ENCODE measurements at regions not wholly inside any gene's neighbourhood (a gene's known extent, or its start where the extent isn't known, plus 50 kb on each side); places are given as distances from the start of the nearest gene placed in this dataset.
"Not testable (repeated sequence)": the region's sequence is repeated elsewhere in the genome, so short reads cannot be mapped to it uniquely, and the experiment has no call there.

DNA sequence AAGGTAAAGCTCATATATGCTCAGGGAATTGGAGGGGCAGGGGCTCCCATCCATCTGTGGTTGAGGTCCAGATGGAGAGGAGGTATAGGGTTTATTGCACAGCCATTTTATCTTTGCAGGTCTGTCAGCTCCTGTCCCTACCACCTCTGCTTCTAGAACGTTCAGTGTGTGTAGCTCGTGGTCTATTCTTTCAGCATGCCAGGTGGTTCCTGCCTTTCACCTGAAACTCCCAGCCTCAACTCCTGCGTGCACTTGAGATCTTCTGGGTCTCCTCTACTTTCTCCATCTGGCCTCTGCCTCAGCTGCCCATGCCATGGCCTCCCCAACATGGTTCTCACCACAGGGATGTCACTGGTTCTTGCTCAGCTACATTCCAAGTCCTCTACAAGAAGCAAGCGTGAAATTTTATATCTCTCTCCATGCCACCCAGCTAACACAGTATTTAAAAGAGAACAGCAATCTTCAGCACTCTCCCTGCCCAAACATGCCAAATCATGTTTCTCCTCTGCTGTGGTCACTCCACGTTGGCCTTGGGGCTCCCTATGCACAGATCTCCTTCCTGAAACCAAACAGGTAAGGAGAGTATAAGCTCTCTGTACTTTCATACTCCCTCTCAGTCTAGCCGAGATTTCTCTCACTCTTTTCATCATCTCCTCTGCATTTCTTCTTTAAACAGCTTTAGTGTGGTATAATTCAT, 157.8 kb upstream of the TRPC6 start:
- no peak for ATAC-seq

DNA sequence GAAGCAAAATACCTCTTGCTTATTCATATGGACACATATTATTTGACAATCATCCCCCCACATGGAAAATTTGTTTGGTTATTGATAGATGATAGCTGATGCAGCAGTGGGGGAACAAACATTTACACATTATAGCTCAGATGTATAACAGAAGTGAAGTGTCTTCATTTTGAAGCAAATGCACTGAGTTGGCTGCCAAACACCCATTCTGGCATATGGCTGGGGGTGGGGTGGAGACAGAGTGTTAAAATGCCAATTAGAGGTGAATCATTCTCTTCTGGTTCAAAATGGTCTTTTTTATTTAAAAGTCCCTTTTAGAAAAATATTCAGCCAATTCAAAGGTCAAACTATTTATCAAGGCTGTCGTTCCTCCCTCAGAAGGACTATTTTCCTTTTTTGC, 157.3 kb upstream of the TRPC6 start:
- no peak for ATAC-seq

DNA sequence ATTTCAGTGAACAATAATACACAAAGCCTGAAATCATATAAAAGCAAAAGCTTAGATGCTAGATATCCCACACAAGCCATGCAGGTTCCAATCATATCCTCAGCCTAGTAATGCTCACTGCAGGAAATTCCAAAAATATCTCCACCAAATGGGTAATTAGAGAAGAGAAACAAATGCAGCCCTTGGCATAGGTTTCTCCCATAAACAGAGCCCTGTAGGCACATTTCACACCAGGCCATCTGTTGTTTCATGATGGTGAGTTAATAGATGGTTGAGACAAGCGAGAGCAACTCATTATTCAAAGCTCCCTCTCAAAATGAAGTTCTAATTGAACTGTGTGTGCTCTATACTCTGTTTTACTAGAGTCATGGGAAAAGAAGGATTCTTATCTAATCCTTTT, 154.6 kb upstream of the TRPC6 start:
- ATAC-seq, result no peak

DNA sequence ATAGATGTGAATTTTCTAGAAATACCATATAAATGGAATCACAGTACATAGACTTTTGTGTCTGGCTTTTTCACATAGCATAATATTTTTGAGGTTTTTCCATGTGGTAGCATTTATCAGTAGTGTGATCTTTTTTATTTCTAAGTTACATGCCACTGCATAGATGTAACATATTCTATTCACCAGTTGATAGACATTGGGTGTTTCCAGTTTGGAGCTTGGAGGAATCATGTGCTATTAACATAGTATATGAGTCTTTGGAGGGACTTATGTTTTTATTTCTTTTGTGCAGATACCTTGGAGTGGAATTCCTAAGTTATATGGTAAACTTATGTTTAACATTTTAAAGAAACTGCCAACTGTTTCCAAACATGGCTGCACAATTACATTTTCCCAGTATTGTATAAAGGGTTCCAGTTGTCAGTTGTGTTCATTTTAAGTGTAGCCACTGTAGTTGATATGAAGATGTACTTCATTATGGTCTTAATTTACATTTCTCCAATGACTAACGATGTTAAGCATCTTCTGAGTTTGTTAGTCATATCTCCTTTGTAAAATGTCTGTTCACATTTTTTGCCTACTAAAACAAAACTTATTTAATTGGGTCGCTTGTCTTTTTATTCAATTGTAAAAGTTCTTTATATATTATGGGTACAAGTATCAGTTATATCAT, 145.7 kb upstream of the TRPC6 start:
- no peak for ATAC-seq

DNA sequence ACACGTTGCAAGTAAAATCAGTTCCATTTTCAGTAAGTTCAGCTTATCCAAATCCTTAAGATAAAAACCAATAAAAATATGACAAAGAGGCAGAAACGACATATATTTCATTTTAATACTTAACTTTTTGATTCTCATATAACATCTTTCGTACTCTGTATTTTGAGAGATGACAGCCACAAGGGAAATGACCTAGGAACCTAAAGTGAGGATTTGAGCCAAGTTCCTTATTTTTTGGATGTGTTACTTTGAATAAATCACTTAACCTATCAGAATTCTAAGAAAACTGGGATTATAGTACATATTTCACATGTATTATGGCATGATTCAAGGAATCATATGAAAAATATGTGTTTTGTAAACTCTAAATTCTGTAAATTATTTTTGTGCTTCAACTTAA, 143.6 kb upstream of the TRPC6 start:
- no peak for ATAC-seq

DNA sequence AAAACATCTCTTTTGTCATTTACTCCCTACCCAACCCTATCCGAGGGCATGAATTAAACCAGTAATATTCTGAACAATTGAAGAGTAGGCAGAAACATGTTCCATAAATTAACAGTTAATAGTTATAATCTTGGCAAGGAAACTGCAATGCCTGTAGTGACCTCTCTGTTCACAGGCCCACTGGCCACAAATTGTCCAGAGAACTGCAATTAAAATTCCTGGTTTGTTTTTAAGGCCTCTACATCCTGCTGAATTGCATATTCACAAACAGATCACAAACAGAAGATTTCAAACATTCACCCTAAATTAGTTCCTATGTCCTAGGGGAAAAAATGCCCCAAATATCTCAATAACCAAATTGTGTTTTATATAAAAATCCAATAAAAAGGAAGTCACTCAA, 143.2 kb upstream of the TRPC6 start:
- ATAC-seq, result no peak

DNA sequence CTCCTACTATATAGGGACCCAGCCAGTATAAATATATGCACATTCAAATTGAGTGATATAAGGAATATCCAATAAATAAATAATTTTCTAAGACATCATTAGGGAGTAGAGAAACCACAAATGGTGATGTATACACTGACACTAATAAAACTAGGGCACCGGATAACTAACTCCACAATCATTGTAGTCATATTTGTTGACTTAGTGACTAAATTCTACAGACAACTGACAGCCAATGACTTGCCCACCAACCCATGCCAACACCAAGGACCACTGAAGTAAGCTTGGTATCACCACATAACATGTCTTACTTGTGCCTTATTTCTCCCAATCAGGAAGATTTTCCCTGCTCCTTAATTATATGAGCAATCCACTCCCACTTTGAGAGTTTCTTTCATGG, 139.6 kb upstream of the TRPC6 start:
- ATAC-seq, result no peak

DNA sequence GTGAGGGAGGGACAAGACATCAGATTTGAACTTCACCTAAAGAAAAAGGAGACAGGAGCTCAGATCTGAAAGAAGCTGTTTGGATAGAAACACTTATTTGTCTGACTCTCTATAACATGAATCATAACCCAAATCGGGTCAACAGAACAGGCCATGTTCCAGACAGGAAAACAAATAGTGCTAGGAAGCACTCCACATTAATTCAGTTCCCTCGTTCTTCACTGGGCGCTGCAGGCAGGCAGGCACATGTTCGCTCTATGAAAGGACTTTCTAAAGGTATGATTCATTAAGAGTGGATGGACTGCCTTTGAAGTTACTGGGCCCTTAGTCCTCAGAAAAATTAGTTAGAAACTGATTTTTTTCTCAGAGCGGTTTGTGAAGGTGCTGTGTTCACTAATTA, 137.5 kb upstream of the TRPC6 start:
- peak; percentile 97 for ATAC-seq

DNA sequence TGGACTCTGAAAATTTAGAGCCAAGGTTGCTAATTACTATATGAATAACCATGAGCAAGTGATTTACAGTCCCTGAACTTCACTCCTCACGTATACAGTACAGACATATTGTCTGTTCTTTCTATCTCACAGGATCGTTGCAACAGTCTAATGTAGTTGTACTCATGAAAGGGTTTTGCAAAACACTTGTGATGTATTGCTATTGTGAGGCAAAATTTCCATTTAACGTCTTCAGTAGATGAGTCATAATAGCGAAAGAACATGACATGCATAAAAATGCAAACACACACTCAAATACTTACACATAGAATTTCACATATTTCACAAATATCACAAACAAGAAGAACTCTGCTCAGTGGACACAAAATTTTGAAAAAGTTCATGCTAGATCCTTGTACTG, 134.6 kb upstream of the TRPC6 start:
- peak; percentile 66 for ATAC-seq

DNA sequence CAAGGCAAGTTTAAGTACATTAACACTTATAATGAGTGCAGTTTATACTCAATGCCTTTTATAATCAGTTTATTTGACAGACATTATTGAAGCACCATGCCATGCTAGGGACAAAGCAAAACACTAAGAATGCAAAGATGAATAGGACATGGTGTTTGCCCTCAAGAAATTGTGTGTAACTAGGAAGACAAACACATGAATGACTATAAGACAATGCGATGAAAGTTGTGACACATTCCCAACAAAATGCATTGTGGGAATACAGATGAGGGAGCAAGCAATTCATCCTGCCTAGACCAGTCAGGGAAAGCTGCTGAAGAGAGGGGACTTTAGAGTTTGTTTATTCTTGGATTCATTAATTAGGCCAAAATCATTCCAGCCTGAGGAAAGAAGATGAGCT, 133.8 kb upstream of the TRPC6 start:
- ATAC-seq, result peak; percentile 24

DNA sequence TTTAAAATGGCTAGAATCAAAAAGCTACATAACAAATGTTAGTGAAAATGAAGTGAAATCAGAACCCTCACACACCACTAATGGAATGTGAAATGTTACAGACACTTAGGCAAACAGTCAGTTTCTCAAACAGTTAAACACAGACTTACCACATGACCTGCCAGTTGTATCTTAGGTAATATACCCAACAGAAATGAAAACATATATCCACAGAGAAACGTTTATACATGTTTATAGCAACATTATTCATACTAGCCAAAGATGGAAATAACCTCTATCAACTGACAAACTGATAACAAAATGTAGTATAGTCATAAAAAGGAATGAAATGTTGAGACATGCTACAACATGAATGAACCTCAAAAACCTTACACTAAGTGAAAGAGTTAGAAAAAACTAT, 131.5 kb upstream of the TRPC6 start:
- ATAC-seq, result no peak

DNA sequence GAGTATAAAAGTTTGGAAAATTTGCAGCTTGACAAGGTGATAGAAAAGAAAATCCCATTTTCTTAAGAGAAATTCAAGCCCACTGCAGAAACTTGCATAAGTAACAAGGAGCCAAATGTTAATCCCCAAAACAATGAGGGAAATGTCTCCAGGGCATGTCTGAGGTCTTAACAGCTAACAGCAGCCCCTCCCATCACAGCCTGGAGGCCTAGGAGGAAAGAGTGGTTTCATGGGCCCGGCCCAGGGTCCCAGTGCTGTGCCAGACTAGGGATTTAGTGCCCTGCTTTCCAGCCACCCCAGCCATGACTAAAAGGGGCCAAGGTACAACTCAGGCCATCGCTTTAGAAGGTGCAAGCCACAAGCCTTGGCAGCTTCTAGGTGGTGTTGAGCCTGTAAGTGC, 123.7 kb upstream of the TRPC6 start:
- ATAC-seq, result no peak

DNA sequence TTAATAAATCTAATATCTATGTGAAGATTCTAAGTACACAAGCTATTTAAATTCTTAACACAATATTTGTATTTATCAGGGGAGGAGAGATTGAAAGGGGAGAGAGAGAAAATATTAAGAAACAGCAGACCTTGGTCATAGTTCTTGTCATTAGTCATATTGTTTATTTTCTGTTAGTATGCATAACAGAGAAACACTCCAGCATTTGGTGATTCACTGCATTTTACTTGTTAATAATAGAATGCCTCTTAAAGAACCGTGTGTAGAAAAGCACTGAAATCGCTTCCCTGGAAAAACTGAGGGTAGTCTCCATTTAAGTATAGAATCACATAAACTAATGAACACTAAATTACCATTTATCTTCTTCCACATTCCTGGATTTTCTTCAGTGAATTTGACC, 122.7 kb upstream of the TRPC6 start:
- ATAC-seq, result no peak

DNA sequence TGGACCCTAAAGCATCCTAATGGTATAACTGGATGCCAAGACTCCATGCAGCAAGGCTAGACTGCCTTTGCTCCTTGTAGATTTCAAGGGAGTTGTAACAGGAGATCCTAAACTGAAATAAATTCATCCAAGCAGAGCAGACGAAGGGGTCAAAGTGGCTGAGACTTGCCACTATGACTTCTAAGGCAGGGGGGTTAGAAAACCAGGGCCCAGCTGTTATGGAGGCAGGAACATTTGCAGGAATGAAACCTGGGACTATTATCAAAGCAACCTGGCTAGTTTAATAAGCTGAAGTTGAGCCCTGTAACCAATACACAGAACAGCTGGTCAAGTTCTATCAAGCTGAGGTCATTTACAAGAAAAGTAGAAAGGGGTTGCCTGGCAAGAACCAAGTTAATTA, 122.2 kb upstream of the TRPC6 start:
- ATAC-seq, result no peak

DNA sequence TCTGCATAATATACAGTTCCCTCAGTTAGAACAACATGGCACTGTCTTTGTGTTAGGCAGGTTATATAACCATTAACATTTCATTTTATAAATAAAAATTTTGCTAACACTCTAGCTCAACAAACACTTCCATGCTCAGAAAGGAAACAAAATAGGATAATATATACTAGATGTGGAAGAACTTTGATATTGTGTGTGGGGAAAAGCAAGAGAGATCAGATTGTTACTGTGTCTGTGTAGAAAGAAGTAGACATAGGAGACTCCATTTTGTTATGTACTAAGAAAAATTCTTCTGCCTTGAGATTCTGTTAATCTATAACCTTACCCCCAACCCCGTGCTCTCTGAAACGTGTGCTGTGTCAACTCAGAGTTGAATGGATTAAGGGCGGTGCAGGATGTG, 111.1 kb upstream of the TRPC6 start:
- not testable (repeated sequence) for ATAC-seq

DNA sequence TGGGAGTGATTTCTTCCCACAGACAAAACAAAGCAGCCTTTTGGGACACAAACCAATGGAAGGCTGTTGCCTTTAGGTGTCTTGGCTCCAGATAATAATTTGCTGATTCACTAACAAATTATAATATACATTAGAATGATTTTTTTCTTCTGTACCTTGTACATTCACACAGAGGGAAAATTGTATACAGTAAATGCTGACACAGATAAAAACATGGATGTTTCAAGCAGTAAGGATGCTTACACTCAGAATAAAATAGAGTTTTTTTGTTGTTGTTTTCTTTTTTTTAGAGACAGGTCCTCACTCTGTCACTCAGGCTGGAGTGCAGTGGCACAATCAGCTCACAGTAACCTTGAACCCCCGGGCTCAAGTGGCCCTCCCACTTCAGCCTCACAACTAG, 109.2 kb upstream of the TRPC6 start:
- ATAC-seq, result no peak

DNA sequence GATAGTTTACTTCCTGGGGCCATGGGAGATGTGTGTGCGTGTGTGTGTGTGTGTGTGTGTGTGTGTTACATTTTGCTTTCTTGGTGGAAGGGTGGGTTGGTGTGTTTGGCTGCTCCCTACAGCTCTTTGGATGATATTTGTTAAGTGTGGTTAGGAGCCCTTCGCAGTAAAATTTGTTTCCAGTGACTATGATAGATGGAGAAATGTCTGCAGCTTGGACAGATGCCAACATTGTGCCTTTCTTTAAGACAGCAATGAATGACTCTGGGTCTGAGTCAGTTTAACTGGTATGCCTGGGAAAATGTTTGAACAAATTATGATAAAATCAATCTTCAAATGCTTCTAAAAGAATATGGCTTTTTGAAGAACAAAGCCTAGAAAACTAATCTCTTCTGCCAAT, 102.7 kb upstream of the TRPC6 start:
- ATAC-seq, result peak; percentile 79

DNA sequence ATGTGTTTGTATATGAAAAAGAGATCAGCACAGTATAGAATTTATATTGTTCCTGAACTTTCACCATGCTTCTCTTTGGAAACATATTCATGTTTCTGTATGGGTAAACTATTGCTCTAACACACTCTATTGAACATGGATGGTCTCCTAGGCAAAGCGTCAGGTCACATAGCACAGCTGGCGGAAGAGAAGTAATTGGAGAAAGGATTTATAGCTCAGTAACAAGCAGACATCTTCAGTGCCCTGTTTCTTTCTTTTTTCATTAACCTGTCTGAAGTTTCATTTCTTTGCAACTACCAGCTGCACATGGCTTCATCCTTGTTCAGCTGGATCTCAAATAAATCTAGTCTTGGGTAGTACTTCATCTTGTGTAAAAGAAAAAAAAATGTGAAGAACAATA, 84.4 kb upstream of the TRPC6 start:
- ATAC-seq, result no peak

DNA sequence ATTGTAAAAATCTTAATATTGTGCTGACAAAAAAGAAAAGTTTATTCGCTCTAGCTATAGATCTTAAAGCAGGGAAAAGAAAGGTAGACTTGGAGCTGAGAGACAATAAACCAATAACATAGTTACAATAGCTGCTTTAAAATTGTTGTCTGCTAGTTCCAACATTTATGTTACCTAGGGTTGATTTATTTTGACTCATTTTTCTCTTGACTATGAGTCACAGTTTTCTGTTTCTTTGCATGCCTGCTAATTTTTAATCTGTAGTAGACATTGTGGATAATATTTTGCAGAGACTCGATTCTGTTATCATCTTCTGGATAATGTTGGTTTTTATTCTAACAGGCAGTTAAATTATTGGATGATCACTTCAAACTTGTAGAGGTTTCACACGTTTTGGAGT, 83.1 kb upstream of the TRPC6 start:
- ATAC-seq, result no peak

DNA sequence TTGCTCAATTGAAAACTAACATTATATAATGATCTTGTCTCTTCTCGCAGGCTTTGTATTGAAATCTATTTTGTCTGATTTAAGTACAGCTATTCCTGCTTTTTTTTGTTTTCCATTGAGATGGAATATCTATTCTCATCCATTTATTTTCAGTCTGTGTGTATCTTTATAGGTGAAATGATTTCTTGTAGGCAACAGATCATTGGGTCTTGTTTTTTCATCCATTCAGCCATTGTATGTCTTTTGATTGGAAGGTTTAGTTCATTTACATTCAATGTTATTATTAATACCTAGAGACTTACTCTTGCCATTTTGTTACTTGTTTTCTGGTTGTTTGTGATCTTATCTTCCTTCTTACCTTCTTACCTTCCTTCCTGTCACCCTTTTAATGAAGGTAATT, 77.8 kb upstream of the TRPC6 start:
- ATAC-seq, result no peak
